Fibroblast of lung (primary cell): ENCODE measurements at regions not wholly inside any gene's neighbourhood (a gene's known extent, or its start where the extent isn't known, plus 50 kb on each side); places are given as distances from the start of the nearest gene placed in this dataset.

ENCODE experiments used
- EZH2 ChIP-seq: IDR thresholded peaks from 2 replicates; pipeline ENCODE4 v1.5.1; 2012; ENCODE audit warnings: low read length, control low read depth, mild to moderate bottlenecking; ENCODE audit errors: missing control alignments
- TF ChIP-seq, protein P1 (sequence below), 2 donors: IDR thresholded peaks in 1 of 2; conservative IDR thresholded peaks in 1 of 2; 1 replicate in 1 of 2; 2 replicates in 1 of 2; pipeline ENCODE4 v1.5.1; 2011 to 2012; ENCODE audit warnings: low read length in 2 of 2, control low read depth in 1 of 2, inconsistent platforms in 1 of 2, low read depth in 1 of 2, mild to moderate bottlenecking in 1 of 2

DNA sequence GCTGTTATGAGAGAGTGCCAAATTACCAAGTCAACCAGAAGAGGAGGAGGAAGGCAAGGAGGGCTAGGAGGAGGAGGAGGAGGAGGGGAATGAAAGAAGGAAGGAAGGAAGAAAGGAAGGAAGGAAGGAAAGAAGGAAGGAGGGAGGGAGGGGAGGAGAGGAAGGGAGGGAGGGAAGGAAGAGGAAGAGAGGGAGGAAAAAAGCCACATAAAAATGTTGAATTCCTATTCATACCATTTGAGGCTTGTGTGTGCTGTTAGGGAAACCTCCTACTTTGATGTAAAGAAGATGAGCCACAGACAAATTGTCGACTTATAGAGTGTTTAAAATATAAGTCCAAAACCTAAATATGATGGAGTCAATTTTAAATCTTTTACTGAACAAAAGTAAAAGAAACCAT is 65.3 kb upstream of the MYLIP start:
- TF ChIP-seq, protein P1, sequence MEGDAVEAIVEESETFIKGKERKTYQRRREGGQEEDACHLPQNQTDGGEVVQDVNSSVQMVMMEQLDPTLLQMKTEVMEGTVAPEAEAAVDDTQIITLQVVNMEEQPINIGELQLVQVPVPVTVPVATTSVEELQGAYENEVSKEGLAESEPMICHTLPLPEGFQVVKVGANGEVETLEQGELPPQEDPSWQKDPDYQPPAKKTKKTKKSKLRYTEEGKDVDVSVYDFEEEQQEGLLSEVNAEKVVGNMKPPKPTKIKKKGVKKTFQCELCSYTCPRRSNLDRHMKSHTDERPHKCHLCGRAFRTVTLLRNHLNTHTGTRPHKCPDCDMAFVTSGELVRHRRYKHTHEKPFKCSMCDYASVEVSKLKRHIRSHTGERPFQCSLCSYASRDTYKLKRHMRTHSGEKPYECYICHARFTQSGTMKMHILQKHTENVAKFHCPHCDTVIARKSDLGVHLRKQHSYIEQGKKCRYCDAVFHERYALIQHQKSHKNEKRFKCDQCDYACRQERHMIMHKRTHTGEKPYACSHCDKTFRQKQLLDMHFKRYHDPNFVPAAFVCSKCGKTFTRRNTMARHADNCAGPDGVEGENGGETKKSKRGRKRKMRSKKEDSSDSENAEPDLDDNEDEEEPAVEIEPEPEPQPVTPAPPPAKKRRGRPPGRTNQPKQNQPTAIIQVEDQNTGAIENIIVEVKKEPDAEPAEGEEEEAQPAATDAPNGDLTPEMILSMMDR (conservative IDR thresholded peaks at IDR 0.05 in 1 of 2, IDR thresholded peaks at IDR 0.05 in 1 of 2; ENCODE audit: low read depth in 1 of 2, low read length in 2 of 2), result no peak
- TF ChIP-seq EZH2, result no peak
